ENCODE measurements at regions not wholly inside any gene's neighbourhood (a gene's known extent, or its start where the extent isn't known, plus 50 kb on each side); places are given as distances from the start of the nearest gene placed in this dataset.

DNA sequence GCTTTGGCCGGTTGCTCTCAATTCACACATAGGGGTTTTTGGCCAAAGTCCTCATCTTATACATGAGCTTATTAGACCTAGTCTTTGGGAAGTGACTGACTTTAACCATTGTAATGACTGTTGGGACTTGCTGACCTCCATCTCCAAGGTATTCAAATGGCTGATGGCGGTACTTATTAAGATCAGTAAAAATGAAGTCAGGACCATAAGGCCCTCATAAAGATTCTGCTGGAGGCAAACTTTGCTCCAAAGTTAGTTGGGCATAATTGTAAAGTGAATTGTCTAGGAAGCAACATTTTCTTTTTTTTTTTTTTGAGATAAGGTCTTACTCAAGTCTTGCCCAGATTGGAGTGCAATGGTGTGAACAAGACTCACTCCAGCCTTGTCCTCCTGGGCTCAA, 76.3 kb upstream of the MKLN1 start:
- TF ChIP-seq, protein P1, sequence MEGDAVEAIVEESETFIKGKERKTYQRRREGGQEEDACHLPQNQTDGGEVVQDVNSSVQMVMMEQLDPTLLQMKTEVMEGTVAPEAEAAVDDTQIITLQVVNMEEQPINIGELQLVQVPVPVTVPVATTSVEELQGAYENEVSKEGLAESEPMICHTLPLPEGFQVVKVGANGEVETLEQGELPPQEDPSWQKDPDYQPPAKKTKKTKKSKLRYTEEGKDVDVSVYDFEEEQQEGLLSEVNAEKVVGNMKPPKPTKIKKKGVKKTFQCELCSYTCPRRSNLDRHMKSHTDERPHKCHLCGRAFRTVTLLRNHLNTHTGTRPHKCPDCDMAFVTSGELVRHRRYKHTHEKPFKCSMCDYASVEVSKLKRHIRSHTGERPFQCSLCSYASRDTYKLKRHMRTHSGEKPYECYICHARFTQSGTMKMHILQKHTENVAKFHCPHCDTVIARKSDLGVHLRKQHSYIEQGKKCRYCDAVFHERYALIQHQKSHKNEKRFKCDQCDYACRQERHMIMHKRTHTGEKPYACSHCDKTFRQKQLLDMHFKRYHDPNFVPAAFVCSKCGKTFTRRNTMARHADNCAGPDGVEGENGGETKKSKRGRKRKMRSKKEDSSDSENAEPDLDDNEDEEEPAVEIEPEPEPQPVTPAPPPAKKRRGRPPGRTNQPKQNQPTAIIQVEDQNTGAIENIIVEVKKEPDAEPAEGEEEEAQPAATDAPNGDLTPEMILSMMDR (IDR thresholded peaks at IDR 0.05): no peak
- TF ChIP-seq POLR2A (IDR thresholded peaks at IDR 0.05): no peak
